ENCODE measurements at regions not wholly inside any gene's neighbourhood (a gene's known extent, or its start where the extent isn't known, plus 50 kb on each side); places are given as distances from the start of the nearest gene placed in this dataset.

DNA sequence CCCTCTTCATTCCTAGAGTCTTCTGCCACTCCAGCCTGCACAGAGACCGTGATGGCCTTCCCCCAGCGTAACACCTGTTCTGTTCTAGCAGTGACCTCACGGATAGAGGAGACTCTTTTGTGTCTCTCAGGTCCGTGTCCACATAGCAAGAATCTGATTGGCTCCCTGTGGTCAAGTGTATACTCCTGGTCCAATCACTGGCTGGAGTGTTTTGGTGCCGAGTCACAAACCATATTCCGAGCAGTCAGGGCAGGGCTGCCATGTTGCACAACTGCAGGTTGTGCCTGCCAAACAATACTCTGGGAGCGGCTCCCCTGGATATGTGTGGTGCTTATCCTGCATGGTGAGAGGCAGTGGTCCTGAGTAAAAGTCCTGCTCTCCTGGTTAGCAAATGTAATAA is 402.4 kb downstream of the KCNRG start:
- no peaks in the 10 kb centered on the region; the same call in 1 of the 2 replicates for H3K4me1 ChIP-seq (ENCODE audit: control insufficient read depth, insufficient read depth, low read length)
- no peak overlapping the region for H3K27ac ChIP-seq (ENCODE audit: extremely low read depth, low read depth, low read length)
- ChIA-PET POLR2A (no interaction called here), CTCF (no interaction called here)
- H3K9me3 ChIP-seq (ENCODE audit: control insufficient read depth, insufficient read depth, low read depth, low read length) = no peaks in the 10 kb centered on the region
- no peaks in the 10 kb centered on the region for H3K36me3 ChIP-seq (ENCODE audit: control insufficient read depth in 2 of 2, insufficient read depth in 1 of 2, low read length in 2 of 2)
- no peak overlapping the region for H3K4me3 ChIP-seq (ENCODE audit: low read depth, low read length)
- TF ChIP-seq, protein P1, sequence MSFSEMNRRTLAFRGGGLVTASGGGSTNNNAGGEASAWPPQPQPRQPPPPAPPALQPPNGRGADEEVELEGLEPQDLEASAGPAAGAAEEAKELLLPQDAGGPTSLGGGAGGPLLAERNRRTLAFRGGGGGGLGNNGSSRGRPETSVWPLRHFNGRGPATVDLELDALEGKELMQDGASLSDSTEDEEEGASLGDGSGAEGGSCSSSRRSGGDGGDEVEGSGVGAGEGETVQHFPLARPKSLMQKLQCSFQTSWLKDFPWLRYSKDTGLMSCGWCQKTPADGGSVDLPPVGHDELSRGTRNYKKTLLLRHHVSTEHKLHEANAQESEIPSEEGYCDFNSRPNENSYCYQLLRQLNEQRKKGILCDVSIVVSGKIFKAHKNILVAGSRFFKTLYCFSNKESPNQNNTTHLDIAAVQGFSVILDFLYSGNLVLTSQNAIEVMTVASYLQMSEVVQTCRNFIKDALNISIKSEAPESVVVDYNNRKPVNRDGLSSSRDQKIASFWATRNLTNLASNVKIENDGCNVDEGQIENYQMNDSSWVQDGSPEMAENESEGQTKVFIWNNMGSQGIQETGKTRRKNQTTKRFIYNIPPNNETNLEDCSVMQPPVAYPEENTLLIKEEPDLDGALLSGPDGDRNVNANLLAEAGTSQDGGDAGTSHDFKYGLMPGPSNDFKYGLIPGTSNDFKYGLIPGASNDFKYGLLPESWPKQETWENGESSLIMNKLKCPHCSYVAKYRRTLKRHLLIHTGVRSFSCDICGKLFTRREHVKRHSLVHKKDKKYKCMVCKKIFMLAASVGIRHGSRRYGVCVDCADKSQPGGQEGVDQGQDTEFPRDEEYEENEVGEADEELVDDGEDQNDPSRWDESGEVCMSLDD (tag by site-specific recombination; IDR thresholded peaks at IDR 0.05) = no peak
- TF ChIP-seq ZNF140 (tag by site-specific recombination; IDR thresholded peaks at IDR 0.05) (no peak), ZNF426 (tag by site-specific recombination; IDR thresholded peaks at IDR 0.05) (no peak), SALL2 (tag by site-specific recombination; IDR thresholded peaks at IDR 0.05; ENCODE audit: borderline replicate concordance) (no peak), ZNF629 (tag by site-specific recombination; IDR thresholded peaks at IDR 0.05) (no peak), MEIS1 (CRISPR knock-in tag; IDR thresholded peaks at IDR 0.05; ENCODE audit: borderline replicate concordance) (no peak), ZNF433 (tag by site-specific recombination; IDR thresholded peaks at IDR 0.05; ENCODE audit: low read depth) (no peak), ZNF555 (tag by site-specific recombination; conservative IDR thresholded peaks at IDR 0.05) (no peak), ZNF214 (tag by site-specific recombination; IDR thresholded peaks at IDR 0.05; ENCODE audit: borderline replicate concordance) (no peak), ZNF146 (tag by site-specific recombination; IDR thresholded peaks at IDR 0.05) (no peak), ZBTB48 (tag by site-specific recombination; IDR thresholded peaks at IDR 0.05) (no peak), KLF16 (tag by site-specific recombination; IDR thresholded peaks at IDR 0.05) (no peak), ZNF37A (tag by site-specific recombination; IDR thresholded peaks at IDR 0.05) (no peak), EGR2 (tag by site-specific recombination; IDR thresholded peaks at IDR 0.05; ENCODE audit: low read depth) (no peak)
- TF ChIP-seq, protein P2, sequence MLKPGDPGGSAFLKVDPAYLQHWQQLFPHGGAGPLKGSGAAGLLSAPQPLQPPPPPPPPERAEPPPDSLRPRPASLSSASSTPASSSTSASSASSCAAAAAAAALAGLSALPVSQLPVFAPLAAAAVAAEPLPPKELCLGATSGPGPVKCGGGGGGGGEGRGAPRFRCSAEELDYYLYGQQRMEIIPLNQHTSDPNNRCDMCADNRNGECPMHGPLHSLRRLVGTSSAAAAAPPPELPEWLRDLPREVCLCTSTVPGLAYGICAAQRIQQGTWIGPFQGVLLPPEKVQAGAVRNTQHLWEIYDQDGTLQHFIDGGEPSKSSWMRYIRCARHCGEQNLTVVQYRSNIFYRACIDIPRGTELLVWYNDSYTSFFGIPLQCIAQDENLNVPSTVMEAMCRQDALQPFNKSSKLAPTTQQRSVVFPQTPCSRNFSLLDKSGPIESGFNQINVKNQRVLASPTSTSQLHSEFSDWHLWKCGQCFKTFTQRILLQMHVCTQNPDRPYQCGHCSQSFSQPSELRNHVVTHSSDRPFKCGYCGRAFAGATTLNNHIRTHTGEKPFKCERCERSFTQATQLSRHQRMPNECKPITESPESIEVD (tag by site-specific recombination; IDR thresholded peaks at IDR 0.05) = no peak
- TF ChIP-seq, protein P3, sequence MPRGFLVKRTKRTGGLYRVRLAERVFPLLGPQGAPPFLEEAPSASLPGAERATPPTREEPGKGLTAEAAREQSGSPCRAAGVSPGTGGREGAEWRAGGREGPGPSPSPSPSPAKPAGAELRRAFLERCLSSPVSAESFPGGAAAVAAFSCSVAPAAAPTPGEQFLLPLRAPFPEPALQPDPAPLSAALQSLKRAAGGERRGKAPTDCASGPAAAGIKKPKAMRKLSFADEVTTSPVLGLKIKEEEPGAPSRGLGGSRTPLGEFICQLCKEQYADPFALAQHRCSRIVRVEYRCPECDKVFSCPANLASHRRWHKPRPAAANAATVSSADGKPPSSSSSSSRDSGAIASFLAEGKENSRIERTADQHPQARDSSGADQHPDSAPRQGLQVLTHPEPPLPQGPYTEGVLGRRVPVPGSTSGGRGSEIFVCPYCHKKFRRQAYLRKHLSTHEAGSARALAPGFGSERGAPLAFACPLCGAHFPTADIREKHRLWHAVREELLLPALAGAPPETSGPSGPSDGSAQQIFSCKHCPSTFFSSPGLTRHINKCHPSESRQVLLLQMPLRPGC (tag by site-specific recombination; IDR thresholded peaks at IDR 0.05) = no peak
- TF ChIP-seq, protein P4, sequence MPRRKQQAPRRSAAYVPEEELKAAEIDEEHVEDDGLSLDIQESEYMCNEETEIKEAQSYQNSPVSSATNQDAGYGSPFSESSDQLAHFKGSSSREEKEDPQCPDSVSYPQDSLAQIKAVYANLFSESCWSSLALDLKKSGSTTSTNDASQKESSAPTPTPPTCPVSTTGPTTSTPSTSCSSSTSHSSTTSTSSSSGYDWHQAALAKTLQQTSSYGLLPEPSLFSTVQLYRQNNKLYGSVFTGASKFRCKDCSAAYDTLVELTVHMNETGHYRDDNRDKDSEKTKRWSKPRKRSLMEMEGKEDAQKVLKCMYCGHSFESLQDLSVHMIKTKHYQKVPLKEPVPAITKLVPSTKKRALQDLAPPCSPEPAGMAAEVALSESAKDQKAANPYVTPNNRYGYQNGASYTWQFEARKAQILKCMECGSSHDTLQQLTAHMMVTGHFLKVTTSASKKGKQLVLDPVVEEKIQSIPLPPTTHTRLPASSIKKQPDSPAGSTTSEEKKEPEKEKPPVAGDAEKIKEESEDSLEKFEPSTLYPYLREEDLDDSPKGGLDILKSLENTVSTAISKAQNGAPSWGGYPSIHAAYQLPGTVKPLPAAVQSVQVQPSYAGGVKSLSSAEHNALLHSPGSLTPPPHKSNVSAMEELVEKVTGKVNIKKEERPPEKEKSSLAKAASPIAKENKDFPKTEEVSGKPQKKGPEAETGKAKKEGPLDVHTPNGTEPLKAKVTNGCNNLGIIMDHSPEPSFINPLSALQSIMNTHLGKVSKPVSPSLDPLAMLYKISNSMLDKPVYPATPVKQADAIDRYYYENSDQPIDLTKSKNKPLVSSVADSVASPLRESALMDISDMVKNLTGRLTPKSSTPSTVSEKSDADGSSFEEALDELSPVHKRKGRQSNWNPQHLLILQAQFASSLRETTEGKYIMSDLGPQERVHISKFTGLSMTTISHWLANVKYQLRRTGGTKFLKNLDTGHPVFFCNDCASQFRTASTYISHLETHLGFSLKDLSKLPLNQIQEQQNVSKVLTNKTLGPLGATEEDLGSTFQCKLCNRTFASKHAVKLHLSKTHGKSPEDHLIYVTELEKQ (tag by site-specific recombination; IDR thresholded peaks at IDR 0.05; ENCODE audit: borderline replicate concordance) = no peak
- TF ChIP-seq, protein P5, sequence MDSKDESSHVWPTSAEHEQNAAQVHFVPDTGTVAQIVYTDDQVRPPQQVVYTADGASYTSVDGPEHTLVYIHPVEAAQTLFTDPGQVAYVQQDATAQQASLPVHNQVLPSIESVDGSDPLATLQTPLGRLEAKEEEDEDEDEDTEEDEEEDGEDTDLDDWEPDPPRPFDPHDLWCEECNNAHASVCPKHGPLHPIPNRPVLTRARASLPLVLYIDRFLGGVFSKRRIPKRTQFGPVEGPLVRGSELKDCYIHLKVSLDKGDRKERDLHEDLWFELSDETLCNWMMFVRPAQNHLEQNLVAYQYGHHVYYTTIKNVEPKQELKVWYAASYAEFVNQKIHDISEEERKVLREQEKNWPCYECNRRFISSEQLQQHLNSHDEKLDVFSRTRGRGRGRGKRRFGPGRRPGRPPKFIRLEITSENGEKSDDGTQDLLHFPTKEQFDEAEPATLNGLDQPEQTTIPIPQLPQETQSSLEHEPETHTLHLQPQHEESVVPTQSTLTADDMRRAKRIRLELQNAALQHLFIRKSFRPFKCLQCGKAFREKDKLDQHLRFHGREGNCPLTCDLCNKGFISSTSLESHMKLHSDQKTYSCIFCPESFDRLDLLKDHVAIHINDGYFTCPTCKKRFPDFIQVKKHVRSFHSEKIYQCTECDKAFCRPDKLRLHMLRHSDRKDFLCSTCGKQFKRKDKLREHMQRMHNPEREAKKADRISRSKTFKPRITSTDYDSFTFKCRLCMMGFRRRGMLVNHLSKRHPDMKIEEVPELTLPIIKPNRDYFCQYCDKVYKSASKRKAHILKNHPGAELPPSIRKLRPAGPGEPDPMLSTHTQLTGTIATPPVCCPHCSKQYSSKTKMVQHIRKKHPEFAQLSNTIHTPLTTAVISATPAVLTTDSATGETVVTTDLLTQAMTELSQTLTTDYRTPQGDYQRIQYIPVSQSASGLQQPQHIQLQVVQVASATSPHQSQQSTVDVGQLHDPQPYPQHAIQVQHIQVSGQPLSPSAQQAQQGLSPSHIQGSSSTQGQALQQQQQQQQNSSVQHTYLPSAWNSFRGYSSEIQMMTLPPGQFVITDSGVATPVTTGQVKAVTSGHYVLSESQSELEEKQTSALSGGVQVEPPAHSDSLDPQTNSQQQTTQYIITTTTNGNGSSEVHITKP (tag by site-specific recombination; IDR thresholded peaks at IDR 0.05) = no peak

All from HEK293 (cell line).